Kidney epithelial cell (primary cell): ENCODE measurements at regions not wholly inside any gene's neighbourhood (a gene's known extent, or its start where the extent isn't known, plus 50 kb on each side); places are given as distances from the start of the nearest gene placed in this dataset.

Experiments used
- DNase-seq: peaks from one replicate; pipeline ENCODE4 v3.0.0-alpha.2; 2010; ENCODE audit warnings: low read depth
- H3K27me3 ChIP-seq: 2 replicates; pipeline ENCODE4 v1.6.0; 2011; ENCODE audit warnings: low read length; ENCODE audit not compliant: control insufficient read depth, insufficient read depth
- H3K36me3 ChIP-seq: 2 replicates; pipeline ENCODE4 v1.5.1; 2011; ENCODE audit warnings: low read length; ENCODE audit not compliant: control insufficient read depth, insufficient read depth
- H3K4me3 ChIP-seq: 2 replicates; pipeline ENCODE4 v1.5.1; 2011; ENCODE audit warnings: low read depth, mild to moderate bottlenecking, control low read depth, low read length
- TF ChIP-seq, protein P1 (sequence below): IDR thresholded peaks from 2 replicates; pipeline ENCODE4 v1.5.1; 2011; ENCODE audit warnings: mild to moderate bottlenecking, moderate library complexity, low read length, control low read depth, inconsistent platforms; ENCODE audit not compliant: insufficient read depth, poor library complexity, severe bottlenecking

DNA sequence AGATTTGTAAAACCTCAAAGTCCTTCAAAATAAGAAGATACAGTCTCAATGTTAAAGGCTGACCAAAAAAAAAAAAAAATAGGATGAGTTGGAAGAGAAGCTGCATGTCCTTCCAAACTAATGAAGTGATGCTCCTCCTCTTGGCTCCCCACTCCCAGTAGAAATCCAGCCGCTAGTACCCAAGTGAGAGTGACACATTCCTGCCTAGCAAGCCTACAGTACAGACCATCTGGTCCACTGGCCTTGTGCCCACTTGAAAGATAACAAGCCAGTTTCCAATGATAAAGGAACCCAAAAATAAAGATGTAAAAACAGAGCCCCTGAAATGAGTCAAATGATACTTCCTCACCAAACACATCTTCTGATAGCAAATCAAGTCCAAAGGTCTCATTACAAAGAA is 258.7 kb upstream of the NSMCE3 start:
- no peaks in the 10 kb centered on the region for H3K36me3 ChIP-seq
- DNase-seq = no peak

DNA sequence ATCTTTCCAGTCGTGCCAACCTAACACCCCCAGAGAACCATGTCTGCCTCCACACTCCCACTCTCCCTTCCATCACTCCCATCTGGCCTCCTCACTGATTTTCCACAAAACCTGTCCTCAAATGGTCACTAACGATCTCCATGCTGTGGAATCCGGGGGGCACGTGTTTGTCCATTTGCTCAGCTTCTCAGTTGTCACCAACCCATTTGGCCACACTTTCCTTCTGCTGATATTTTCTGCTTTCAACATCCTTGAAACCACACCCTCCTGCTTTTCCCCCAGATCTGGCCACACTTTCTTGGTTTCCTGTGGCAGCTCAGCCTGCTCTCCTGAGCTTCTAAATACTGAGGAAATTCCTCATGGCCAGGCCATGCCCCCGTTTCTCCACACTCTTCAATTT is 257.2 kb upstream of the NSMCE3 start:
- DNase-seq = no peak
- TF ChIP-seq, protein P1, sequence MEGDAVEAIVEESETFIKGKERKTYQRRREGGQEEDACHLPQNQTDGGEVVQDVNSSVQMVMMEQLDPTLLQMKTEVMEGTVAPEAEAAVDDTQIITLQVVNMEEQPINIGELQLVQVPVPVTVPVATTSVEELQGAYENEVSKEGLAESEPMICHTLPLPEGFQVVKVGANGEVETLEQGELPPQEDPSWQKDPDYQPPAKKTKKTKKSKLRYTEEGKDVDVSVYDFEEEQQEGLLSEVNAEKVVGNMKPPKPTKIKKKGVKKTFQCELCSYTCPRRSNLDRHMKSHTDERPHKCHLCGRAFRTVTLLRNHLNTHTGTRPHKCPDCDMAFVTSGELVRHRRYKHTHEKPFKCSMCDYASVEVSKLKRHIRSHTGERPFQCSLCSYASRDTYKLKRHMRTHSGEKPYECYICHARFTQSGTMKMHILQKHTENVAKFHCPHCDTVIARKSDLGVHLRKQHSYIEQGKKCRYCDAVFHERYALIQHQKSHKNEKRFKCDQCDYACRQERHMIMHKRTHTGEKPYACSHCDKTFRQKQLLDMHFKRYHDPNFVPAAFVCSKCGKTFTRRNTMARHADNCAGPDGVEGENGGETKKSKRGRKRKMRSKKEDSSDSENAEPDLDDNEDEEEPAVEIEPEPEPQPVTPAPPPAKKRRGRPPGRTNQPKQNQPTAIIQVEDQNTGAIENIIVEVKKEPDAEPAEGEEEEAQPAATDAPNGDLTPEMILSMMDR = no peak
- Histone ChIP-seq H3K27me3 (no peaks in the 10 kb centered on the region), H3K36me3 (no peaks in the 10 kb centered on the region), H3K4me3 (no peak overlapping the region)

More for the DNA sequence above, 258.7 kb upstream of the NSMCE3 start:
- no peak overlapping the region for H3K4me3 ChIP-seq
- no peaks in the 10 kb centered on the region for H3K27me3 ChIP-seq
- TF ChIP-seq, protein P1 = no peak

DNA sequence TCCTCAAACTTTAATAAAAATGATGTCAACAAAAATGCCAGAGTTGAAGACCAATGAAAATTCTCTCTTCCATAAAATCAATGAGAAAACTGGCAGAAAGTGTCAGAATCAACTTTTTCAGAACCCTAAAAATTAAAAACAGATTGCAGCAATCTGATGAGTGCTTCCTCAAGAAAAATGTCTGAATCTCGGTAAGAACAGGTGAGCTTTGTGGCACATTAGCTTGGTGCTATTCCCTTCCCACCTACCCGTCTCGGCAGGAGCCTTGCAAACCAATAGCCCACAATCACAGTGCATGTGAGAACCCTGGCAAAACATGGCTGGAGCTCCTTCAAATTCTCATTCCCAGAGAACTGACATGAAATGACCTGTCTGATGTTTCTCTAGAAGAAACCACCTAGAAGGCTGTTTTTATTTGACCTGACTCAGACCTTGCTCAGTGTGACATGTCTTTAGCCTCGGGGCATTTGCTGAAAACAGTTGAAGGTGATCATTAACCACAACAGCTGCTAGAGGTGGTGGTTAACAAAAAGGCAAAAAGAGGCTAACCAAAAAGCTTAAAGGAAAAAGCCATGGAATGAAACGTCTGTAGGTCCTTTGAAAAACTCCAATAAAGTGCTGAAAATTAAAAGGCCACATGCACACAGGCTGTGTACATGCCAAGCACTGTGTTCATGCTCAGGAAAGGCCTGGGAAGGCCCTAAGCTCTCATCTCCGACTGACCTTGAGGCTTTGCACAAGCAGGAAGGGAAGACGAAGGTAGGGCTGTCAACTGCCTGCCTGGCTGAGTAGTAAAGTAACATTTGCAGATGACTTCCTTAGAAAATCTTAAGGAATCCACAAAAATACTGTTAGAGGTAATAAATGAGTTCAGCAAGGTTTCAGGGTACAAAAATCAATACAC is 253.0 kb upstream of the NSMCE3 start:
- no peaks in the 10 kb centered on the region for H3K27me3 ChIP-seq

DNA sequence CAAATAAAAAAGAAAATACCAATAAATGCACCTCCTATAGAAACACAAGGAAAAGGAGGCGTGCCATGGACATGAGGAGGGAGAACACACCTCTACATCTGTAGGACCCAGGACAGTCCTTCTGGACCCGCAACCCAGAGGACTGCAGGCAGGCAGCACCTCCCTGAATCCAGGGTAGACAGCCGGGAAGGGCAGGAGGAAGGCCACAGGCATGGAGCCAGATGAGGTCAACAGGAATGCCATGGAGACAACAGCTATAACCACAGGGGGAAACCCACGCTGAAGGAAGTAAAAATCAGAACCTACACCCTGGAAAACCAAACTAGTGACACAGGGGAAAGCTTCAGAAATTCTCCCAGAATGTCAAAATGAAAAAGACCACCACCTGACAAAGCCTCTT is 248.8 kb upstream of the NSMCE3 start:
- DNase-seq = no peak
- Histone ChIP-seq H3K4me3 (no peak overlapping the region), H3K27me3 (no peaks in the 10 kb centered on the region), H3K36me3 (no peaks in the 10 kb centered on the region)
- TF ChIP-seq, protein P1 = no peak

More for the DNA sequence above, 253.0 kb upstream of the NSMCE3 start:
- no peaks in the 10 kb centered on the region for H3K36me3 ChIP-seq
- DNase-seq = peak; percentile 69
- H3K4me3 ChIP-seq = no peak overlapping the region
- TF ChIP-seq, protein P1 = no peak

DNA sequence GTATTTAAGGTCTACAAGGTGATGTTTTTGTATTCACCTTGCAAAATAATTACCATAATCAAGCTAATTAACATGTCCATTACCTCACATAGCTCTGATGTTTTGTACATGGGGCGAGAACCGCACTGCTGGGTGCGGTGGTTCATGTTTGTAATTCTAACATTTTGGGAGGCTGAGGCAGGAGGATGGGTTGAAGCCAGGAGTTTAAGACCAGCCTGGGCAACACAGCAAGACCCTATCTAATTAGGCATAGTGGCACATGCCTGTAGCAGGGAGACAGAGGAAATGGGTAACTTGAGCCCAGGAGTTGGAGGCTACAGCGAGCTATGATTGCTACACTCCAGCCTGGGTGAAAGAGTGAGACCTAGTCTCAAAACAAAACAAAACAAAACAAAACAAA is 248.2 kb upstream of the NSMCE3 start:
- H3K36me3 ChIP-seq = no peaks in the 10 kb centered on the region
- H3K27me3 ChIP-seq = no peaks in the 10 kb centered on the region
- H3K4me3 ChIP-seq = no peak overlapping the region
- TF ChIP-seq, protein P1 = no peak
- no peak for DNase-seq
